ENCODE measurements at regions not wholly inside any gene's neighbourhood (a gene's known extent, or its start where the extent isn't known, plus 50 kb on each side); places are given as distances from the start of the nearest gene placed in this dataset.

GRCh38 chr7:67432536-67433234 lies 436.1 kb downstream of the TYW1 start:
- TF ChIP-seq CTCF (IDR thresholded peaks at IDR 0.05 in 4 of 5, conservative IDR thresholded peaks at IDR 0.05 in 1 of 5) (no peak), POLR2A (IDR thresholded peaks at IDR 0.05) (no peak)

All from gastrocnemius medialis (tissue), 4 donors.